Fibroblast of mammary gland (primary cell): ENCODE measurements at regions not wholly inside any gene's neighbourhood (a gene's known extent, or its start where the extent isn't known, plus 50 kb on each side); places are given as distances from the start of the nearest gene placed in this dataset.
"Not testable (repeated sequence)": the region's sequence is repeated elsewhere in the genome, so short reads cannot be mapped to it uniquely, and the experiment has no call there.

Experiments
- DNase-seq: peaks from one replicate; pipeline ENCODE4 v3.0.0-alpha.2; 2010; ENCODE audit warnings: low read depth
- H3K4me3 ChIP-seq: 2 replicates; pipeline ENCODE4 v1.5.1; 2011; ENCODE audit warnings: low read depth, mild to moderate bottlenecking, low read length, moderate library complexity; ENCODE audit not compliant: control insufficient read depth

DNA sequence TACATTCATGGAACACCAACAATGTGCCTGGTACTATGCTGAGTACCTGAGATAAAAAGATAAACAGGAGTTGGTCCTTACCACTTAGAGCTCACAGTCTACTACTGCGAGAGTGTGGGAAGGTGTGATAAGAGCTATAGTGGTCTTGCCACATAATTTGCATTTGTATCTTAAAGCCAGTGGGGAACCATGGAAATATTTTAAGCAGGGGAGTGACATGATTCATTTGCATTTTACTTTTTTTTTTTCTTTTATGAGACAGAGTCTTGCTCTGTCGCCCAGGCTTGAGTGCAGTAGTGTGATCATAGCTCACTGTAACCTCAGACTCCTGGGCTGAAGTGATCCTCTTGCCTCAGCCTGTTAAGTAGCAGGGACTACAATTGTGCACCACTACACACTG is 53.6 kb downstream of the SRGAP2 start:
- not testable (repeated sequence) for H3K4me3 ChIP-seq, DNase-seq

DNA sequence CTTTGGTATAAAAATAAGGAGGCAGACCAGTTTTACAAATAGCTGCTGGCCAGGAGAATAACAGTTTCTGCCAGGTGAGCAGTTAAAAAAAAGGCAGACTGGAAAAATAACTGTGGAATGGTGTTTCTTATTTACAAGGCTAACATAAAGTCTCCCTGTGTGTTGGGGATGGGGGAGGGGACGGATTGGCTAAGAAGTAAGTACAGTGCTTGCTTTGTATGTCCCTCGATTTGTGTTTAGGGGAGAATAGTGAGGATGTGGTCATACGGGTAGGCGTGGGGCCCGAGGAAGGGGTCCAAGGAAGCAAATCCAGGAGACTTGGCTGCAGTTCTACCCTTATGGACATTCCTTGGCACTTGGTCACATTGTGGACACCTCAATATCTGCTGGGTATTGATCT is 58.1 kb downstream of the SRGAP2 start:
- H3K4me3 ChIP-seq, DNase-seq: not testable (repeated sequence)

DNA sequence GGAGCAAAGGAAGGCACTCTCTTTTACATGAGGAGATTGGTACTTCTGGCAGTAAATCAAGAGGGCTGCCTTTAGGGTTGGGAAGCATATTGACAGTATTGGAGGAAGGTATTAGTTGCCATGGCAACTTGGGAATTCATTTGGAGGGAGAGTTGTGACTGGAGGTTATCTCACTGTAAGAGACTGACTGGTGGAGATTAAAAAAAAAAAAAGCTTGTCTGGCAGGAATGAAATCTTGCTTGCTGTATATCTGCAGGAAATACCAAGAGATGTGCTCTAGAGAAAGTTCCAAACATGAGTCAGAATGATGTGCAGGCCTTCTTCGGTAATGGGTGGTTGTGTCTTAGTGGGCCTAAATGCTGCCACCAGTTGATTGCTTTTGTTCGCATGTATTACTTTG is 59.1 kb downstream of the SRGAP2 start:
- not testable (repeated sequence) for DNase-seq, H3K4me3 ChIP-seq

DNA sequence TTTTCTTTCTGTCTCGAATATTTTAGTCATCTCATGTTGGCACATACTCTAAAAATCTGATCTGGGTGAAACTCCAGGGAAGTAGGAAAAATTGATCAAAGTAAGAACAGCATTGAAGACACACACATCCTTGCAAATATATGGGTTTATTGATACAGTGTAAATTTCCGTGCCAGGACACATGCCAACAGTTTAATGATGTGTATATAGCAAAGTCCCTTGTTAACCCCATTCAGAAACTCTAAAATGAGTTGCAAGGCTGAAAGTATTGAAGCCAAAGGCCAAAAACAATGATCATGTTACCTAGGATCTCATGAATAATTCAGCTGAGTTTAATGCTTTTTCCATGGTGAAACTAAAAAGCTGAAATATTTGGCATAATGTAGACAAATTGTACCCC is 61.6 kb downstream of the SRGAP2 start:
- not testable (repeated sequence) for DNase-seq, H3K4me3 ChIP-seq

DNA sequence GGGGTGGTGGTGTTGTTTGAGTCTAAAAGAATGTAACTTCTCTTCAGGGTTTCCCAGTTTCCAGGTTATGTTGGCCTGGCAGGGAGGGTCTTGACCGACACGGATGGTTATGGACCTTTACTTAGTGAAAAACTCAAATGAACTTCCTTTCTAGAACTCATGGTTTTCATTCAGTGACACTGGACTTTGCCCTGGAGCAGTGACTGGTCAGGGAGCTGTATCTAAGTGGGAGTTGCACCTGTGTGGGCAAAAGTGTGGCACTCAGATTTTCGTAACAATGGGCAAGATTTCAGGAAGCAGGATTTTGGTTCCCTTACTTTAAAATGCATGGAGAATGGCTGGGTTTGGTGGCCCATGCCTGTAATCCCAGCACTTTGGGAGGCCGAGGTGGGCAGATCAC is 67.8 kb downstream of the SRGAP2 start:
- H3K4me3 ChIP-seq, DNase-seq: not testable (repeated sequence)

DNA sequence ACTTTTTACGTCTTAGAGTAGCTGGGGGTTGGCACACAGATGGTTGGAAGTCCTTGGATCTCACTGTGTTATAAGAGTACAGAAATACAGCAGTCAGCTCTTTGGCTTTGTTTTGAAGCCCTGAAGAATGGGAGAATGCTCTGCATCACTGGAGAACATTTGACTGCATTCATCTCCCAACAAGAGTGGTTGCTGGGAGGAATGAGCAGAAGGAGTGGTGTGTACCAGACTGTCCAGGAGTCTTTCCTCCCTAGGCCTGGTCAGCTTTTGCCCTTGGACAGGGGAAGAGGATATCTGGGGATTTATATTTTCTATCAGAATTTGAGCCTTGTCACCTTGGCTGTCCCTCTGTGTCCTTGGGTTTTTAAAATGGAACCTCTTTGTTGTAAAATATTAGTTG is 69.8 kb downstream of the SRGAP2 start:
- not testable (repeated sequence) for H3K4me3 ChIP-seq, DNase-seq

DNA sequence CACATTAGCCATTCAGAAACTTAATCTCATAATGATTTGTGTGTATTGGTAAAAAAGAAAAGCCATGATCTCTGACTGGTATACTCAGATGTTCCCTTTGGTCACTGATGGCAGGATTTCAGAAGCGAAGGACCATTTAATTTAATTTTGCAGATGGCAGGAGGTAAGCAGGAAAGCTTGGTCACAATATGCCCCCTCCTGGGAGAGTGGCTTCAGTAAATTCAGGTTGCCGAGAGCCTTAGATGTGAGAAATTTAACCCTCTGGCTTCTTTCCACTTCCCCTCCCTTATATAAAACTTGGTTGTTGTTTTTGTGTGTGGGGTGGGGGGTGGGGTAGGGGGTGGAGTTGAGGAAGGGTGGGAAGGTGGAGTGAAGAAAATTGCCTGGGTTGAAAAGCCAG is 72.8 kb downstream of the SRGAP2 start:
- H3K4me3 ChIP-seq, DNase-seq: not testable (repeated sequence)

DNA sequence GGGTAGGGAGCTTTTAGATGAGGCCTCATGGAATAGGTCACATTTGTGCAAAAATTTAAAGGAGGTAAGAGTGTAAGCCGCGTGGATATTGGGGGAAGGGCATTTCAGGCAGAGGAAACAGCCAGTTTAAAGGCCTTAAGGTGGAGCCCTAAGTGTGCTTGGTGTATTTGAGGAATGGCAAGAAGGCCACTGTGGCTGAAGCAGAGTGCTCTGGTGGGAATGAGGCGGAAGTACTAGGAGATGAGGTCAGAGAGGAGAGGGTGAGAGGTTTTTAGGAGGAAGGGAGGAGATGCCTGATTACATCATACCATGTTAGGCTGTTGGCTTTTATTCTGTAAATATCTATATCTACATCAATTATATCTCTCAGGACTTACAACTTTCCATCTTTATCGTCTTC is 75.3 kb downstream of the SRGAP2 start:
- peak; percentile 5 for DNase-seq
- not testable (repeated sequence) for H3K4me3 ChIP-seq

DNA sequence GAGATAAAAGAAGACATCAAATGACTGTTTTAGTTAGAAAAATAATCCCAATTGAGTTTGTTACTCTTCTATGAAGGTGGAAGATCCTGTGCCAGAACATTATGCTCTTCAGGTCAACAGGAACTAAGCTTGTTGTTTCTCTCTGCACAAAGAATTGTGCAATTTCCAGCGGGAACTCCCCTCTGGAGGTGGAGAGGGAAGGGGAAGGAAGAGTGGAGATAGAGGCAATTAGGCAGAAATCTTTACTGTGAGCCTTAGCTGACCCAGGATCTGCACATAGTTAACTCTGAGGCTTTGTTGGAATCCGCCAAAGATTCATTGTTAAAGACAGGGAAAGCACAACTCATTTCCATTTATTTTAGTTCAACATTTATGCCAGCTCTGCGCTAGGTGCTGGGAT is 77.3 kb downstream of the SRGAP2 start:
- H3K4me3 ChIP-seq, DNase-seq: not testable (repeated sequence)

DNA sequence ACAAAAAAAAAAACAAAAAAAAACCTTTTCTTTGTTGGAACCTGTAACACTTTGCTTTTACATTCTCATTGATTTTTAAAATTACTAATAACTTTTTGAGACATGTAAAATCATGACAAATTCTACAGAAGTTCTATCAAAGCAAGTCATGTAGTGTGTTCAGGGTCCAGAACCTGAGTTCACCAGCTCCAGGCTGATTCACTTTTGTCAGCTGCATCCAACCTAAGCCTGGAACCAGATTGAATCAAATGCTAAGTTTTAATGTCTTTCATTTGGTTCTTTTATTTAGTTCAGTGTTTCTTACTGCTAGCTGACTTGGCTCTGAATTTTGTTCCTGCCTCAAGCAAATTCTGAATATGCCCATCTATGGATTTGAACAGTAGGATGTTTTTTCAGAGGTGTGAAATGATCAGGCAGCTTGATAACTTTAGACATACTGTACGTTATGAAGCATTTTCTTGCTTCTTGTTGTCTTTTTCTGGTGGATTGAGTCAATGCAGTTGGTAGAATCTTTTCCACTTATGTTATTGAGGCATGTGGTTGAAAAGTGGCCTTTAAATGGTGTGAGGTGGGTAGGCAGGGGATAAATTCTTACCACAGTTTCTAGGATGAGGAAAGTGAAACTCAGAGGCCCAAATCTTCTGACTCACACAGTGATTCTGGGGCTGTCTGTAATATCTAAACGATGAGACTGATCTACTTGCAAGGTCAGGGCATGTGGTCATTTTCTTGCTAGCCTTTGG is 78.7 kb downstream of the SRGAP2 start:
- not testable (repeated sequence) for H3K4me3 ChIP-seq, DNase-seq

DNA sequence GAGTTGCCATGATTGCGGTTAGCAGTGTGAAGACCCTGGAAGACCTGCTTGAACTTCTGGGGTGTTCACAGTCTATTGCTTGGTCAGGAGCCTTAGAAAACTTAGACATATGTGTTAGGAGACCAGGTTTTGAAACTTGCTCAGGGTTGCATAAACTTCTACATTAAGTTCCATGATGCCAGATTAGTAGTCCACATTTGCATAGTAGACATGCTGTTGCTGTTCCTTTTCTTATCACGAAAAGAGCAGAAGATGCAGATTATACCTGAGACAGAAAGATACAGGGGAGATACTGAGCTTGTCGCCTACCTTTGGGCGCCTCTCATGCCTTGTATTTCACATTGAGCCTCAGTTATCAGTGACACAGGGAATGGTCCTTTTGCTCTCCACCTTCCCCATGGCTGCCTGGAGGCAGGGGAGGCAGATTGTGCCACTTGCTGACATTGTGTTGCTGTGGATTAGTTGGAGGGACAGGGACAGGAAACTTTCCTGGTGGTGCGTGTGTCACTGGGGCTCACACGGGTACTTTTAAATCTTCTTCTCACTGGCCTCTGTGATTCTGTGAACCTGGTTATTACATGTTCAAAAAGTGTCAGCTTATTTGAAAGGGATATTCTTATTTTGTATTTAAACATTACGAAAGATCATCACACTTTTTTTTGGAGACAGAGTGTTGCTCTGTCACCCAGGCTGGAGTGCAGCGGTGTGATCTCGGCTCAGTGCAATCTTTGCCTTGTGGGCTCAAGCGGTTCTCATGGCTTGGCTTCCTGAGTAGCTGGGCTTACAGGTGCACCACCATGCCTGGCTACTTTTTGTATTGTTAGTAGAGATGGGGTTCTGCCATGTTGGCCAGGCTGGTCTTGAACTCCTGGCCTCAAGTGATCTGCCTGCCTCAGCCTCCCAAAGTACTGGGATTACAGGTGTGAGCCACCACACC is 82.0 kb downstream of the SRGAP2 start:
- not testable (repeated sequence) for H3K4me3 ChIP-seq, DNase-seq

DNA sequence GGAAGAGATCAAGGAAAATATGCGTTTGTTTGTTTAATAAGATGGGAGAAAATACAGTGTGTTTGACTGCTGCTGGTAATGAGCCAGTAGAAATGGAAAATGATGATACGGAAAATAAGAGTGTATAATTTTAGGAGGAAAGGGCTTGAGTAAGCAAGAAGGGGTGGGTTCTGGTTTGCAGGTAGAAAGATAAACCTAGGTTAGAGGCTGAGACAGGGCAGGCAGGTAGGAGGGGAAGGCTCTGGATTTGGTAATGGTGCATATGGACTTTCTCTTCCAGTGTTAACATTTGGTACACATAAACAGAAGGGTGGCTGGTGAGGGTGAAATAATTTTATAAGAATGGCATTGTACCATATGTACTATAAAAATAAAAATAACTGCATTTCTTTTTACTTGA is 84.4 kb downstream of the SRGAP2 start:
- not testable (repeated sequence) for DNase-seq, H3K4me3 ChIP-seq

DNA sequence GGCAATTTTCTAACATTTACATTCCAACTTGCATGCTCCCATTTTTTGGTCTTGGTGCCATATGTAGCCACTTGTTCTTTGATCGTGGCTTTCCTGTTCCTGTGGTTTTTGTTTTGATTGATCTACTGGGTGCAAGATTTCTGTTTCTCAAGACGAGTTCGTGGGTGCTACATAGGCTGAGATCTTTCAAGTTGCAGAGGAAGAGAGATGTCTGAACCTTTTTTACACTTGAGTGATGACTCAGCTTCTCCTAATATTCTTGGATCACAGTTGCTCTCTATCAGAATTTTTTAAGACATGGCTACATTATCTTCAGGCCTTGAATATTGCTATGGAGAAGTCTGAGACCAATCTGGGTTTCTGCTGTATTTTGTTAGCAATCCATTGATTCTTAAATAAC is 85.1 kb downstream of the SRGAP2 start:
- not testable (repeated sequence) for H3K4me3 ChIP-seq, DNase-seq

DNA sequence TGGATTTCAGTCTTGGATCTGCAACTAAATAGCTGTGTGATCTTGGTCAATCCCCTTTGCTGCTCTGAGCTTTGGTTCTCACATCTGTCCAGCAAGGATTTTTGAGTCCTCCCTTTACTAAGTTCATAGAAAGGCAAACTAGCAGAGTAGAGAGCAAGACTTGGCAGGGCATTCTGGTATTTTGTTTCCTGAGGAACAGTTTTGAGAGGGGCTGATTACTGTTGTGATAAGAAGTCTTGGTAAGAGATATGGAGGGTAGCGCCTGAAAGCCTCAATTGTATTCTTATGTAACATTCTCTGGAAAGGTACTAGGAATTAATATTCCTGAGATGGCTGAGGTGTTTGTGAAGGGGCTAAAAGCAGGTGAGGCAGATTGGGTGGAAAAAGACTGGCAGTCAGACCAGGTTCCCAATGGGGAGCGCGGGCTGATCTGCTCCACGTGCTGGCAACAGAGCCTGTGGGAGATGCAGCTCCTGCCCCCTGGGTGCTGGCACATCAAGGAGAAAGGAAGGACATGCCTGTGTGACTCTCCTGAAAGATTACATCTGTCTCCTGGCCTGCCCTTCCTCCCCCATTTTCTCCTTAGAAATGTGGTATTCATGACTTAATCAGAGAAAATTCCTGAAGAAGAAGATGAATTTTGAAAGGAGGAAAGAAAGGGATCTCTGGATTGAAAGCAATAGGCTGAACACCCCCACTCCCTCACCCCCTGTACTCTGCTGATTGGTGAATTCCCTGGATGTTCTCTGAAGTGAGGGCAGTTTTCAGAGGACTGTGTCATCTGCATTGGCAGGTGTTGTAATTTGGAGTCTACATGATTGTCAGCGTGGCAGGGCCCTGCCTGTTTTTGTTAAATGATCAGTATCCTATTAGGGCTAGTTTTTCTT is 94.0 kb downstream of the SRGAP2 start:
- H3K4me3 ChIP-seq, DNase-seq: not testable (repeated sequence)

DNA sequence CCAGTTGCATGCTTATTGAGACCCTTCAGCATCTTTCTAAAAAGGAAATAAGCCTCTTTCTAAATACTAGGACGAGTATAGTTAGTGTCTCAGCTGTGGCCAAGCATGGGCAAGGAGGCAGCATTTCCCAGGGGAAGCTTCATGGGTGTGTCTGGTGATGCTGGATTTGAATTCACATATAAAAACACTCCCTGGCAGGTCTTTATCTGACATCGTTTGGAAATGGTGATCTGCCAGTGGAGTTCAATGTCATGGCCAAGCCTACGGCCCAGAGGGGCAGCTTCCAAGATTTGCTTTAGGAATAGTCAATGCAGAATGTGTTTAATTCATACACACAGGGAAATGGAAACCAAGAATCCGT is 94.7 kb downstream of the SRGAP2 start:
- H3K4me3 ChIP-seq, DNase-seq: not testable (repeated sequence)

DNA sequence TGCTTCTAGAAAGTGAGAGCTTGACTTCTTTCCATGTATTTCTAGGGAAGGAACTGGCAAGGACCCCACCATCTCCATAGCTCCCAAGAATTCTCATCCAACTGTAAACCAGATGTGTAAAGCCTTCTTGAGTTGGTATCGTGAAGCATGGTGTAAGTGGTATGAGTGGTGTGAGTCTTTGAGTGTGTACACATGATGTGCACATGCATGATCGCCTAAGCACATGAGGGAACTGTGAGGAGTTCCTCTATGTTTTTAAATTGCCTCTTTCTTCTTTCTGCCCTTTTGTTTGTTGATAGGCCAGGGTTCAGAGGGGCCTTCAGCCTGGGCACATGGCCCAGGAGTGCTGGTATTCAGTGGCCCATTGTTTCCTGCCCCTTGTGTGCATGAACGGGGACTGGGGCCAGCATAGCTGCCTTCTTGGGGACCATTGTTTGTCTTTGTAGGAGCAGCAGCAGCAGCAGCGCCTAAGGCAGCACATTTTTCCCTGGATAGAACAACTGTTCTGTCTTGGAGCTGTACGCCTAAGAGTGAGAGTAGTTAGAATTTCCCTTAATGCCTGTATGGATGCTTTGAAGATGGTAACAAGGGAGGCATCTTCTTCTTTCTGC is 95.9 kb downstream of the SRGAP2 start:
- DNase-seq, H3K4me3 ChIP-seq: not testable (repeated sequence)

DNA sequence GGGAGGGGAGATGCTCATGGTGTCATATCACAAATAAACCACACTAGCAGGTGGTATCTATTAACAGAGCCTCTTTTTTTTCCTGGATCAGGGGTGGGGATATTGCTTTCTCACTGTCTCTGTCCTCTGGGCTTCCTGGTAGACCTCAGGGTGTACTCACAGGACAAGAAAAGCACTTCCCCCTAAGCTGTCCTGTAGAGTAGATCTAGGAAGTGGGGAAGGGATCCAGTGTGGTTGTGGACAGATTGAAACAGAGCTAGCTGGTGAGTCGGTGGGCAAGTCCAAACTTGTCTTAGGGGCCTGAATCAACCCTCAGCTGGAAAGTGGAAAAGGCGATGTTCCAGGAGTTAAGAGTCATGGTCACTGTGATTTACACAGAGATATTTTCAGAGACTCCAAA is 96.6 kb downstream of the SRGAP2 start:
- not testable (repeated sequence) for DNase-seq, H3K4me3 ChIP-seq

DNA sequence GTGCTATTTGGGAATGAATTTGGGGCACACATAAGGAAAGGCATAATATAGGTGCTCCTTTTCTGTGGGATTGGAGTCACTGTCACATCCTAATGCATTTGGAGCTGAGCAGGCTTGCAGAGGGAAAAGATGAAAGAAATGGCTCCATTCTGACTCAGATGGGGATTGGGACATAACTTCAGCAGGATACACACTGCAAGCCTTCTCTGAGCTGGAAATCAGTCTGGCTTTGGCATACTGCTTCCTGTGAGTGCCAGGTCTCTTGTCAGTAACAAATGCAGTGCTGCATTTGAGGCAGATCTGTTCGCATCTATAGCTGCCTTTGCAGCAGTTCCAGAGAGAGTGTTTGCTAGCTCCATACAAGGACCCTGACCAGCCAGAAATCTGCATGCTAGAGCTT is 98.7 kb downstream of the SRGAP2 start:
- H3K4me3 ChIP-seq = not testable (repeated sequence)
- peak; percentile 0 for DNase-seq
